AG09309 (cell line): ENCODE measurements at regions not wholly inside any gene's neighbourhood (a gene's known extent, or its start where the extent isn't known, plus 50 kb on each side); places are given as distances from the start of the nearest gene placed in this dataset.
A peak's percentile ranks its signal among the peaks of the same experiment; 100 is the strongest.

Experiments
- DNase-seq: peaks from one replicate; pipeline ENCODE4 v3.0.0-alpha.2; 2010; ENCODE audit warnings: low read depth
- H3K4me3 ChIP-seq: 2 replicates; pipeline ENCODE4 v1.5.1; 2011; ENCODE audit warnings: mild to moderate bottlenecking, low read depth, low read length, moderate library complexity; ENCODE audit not compliant: control insufficient read depth
- TF ChIP-seq, protein P1 (sequence below): IDR thresholded peaks from 2 replicates; pipeline ENCODE4 v1.5.1; 2011; ENCODE audit warnings: mild to moderate bottlenecking, low read depth, low read length, inconsistent platforms; ENCODE audit not compliant: insufficient read depth, control insufficient read depth; ENCODE audit errors: missing control alignments

DNA sequence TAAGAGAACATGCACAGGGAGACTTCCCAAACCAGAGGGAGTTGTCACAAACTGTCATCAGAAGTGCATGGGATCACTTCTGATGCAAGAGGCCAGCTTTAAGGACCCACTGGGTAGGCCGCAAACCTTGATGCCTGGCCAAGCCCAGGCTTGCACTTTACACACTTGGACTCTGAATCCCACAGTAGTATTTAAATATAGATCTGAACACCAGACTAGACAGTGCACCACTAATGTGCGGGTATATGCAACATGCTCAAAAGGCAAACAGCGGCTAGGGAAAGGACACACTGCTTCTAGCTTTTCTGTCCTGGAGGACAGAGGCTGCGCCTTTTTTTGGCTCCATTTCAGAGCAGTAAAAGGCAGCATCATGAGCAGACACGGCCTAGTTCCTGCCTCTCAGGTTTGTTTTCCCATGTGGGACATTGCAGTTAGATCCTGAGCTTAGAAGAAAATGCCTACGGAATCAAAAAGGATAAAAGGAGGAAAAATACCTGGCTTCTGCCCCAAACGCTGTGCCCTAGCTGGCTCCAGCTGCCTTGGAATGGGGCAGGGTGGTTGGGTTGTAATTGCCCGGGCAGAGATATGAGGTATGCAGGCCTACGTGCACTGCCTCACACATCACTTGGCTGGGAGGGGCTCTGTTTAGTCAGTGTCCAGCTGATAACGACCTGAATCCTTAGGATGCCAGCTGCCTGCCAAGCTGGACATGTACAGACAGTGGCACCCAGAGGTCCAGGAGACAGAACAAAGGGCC, 84.5 kb upstream of the EGLN3 start:
- no peak overlapping the region for H3K4me3 ChIP-seq
- no peak for DNase-seq

DNA sequence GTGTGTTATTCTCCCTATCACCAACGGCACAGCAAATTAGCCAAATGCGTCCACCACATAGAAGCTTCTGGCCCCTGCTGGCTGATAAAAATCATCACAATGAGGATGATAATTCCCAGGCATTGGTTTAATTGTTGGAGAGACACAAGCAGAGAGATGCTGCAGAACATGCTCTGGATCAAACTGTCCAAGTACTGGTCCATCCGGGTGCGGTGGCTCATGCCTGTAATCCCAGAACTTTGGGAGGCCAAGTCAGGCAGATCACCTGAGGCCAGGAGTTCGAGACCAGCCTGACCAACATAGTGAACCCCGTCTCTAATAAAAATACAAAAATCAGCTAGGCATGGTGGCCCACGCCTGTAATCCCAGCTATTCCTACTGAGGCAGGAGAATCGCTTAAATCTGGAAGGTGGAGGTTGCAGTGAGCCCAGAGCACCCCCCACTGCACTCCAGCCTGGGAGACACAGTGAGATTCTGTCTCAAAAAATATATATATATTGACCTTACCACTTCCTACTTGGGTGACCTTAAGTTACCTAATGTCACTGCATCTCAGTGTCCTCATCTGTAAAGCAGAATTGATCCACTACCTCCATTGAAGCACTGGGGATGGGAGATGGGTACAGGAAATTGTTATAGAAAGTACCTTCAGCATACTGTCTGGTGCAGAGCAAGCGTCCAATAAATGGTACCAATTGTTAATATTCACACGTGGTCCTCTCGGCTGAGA, 83.7 kb upstream of the EGLN3 start:
- TF ChIP-seq, protein P1, sequence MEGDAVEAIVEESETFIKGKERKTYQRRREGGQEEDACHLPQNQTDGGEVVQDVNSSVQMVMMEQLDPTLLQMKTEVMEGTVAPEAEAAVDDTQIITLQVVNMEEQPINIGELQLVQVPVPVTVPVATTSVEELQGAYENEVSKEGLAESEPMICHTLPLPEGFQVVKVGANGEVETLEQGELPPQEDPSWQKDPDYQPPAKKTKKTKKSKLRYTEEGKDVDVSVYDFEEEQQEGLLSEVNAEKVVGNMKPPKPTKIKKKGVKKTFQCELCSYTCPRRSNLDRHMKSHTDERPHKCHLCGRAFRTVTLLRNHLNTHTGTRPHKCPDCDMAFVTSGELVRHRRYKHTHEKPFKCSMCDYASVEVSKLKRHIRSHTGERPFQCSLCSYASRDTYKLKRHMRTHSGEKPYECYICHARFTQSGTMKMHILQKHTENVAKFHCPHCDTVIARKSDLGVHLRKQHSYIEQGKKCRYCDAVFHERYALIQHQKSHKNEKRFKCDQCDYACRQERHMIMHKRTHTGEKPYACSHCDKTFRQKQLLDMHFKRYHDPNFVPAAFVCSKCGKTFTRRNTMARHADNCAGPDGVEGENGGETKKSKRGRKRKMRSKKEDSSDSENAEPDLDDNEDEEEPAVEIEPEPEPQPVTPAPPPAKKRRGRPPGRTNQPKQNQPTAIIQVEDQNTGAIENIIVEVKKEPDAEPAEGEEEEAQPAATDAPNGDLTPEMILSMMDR: no peak
- DNase-seq: no peak
- no peak overlapping the region for H3K4me3 ChIP-seq

More for the DNA sequence above, 84.5 kb upstream of the EGLN3 start:
- TF ChIP-seq, protein P1: no peak

GRCh38 chr14:34032720-34033119, 81.8 kb upstream of the EGLN3 start:
- no peak overlapping the region for H3K4me3 ChIP-seq
- no peak for DNase-seq
- TF ChIP-seq, protein P1: no peak

DNA sequence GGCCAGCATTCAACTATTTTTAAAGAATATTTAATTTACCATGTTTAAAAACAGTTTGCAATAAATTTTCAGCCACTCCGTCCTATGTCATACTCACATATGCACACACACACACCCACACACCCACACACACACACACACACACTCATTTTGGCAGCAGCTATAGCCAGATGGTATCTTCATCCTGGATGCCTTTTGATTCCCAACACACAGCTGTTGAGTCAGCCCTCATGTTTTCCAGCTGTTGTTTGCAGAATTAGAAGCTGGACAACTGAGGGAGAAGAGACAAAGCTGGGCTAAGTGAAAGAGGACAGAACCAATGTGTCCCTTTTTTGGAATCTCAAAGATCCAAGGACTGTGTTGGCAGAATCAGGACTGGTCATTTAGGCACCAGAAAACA, 80.0 kb upstream of the EGLN3 start:
- TF ChIP-seq, protein P1: no peak
- no peak overlapping the region for H3K4me3 ChIP-seq
- DNase-seq: peak; percentile 58

DNA sequence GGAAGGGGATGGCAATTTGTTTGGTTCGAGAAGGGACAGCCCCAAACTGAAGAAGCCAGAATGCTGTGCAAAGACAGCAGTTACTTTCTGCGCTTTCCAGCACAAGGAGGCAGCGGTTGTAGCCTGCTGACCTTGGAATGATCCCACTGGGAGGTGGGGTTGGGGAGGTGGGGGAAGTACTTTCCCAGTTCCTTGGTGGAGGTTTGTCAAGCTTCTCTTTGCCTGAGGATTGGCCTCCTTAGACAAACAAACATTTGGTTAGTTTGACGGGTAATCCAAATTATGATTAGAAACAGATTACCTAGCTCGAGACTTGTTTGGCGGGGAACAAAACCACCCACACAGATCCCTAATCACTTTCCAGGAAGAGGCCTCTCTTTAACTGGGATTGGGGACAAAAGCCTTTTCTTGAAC, 79.1 kb upstream of the EGLN3 start:
- H3K4me3 ChIP-seq: no peak overlapping the region
- TF ChIP-seq, protein P1: no peak
- DNase-seq: peak; percentile 34

DNA sequence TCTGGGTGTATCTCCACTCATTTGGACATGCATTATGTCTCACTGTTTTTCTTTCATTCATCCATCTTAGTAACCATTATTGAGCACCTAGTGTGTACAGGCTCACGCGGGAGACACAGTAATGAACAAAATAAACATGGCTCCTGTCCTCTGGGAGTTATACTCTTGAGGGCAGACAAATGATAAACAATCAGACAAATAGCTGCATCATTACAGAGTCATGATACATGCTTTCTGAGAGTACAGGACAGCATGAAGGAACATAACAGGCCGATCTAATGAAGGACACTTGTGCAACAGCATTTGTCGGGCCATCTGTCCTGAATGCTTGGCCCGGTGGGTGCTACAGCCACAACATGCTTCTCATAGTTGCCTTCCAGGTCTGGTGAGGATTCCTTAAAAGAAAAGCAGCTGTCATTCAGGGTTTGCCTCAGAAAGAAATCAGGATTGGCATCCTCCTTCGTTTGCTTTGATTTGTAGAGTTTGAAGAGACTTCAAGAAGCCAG, 77.2 kb upstream of the EGLN3 start:
- TF ChIP-seq, protein P1: no peak
- DNase-seq: no peak
- no peak overlapping the region for H3K4me3 ChIP-seq
